GM23248 (cell line): ENCODE measurements at regions not wholly inside any gene's neighbourhood (a gene's known extent, or its start where the extent isn't known, plus 50 kb on each side); places are given as distances from the start of the nearest gene placed in this dataset.

Experiments
- DNase-seq: peaks from one replicate; pipeline ENCODE4 v3.0.0-alpha.2; 2015
- H2AFZ ChIP-seq: fragments of 200-600 bp; sonication (generic); 2 replicates; pipeline ENCODE4 v1.6.1; 2016; ENCODE audit warnings: antibody characterized with exemption
- H3F3A ChIP-seq: fragments of 200-600 bp; sonication (generic); 2 replicates; pipeline ENCODE4 v1.6.1; 2016; ENCODE audit warnings: mild to moderate bottlenecking, antibody characterized with exemption, mixed run types; ENCODE audit not compliant: insufficient read depth
- H3K27ac ChIP-seq: fragments of 200-600 bp; sonication (generic); 2 replicates; pipeline ENCODE4 v1.5.1; 2016; ENCODE audit warnings: mild to moderate bottlenecking
- H3K27me3 ChIP-seq: fragments of 200-600 bp; sonication (generic); replicated peaks from 2 replicates; pipeline ENCODE4 v1.6.1; 2016; ENCODE audit warnings: mild to moderate bottlenecking; ENCODE audit not compliant: insufficient read depth
- H3K36me3 ChIP-seq: fragments of 200-600 bp; sonication (generic); 2 replicates; pipeline ENCODE4 v1.6.1; 2016; ENCODE audit warnings: low read depth, mild to moderate bottlenecking
- H3K4me1 ChIP-seq: fragments of 200-600 bp; sonication (generic); 2 replicates; pipeline ENCODE4 v1.6.1; 2016; ENCODE audit warnings: mild to moderate bottlenecking; ENCODE audit not compliant: insufficient read depth
- H3K4me2 ChIP-seq: fragments of 200-600 bp; sonication (generic); one replicate; pipeline ENCODE4 v1.6.1; 2016; ENCODE audit warnings: mild to moderate bottlenecking; ENCODE audit not compliant: unreplicated experiment
- H3K4me3 ChIP-seq: fragments of 200-600 bp; sonication (generic); 2 replicates; pipeline ENCODE4 v1.5.1; 2016; ENCODE audit warnings: mild to moderate bottlenecking
- H3K79me2 ChIP-seq: fragments of 200-600 bp; sonication (generic); 2 replicates; pipeline ENCODE4 v1.6.1; 2016; ENCODE audit warnings: mild to moderate bottlenecking; ENCODE audit not compliant: insufficient read depth
- H3K9ac ChIP-seq: fragments of 200-600 bp; sonication (generic); 2 replicates; pipeline ENCODE4 v1.6.1; 2016; ENCODE audit warnings: mild to moderate bottlenecking
- H3K9me2 ChIP-seq: fragments of 200-600 bp; sonication (generic); 2 replicates; pipeline ENCODE4 v1.6.1; 2016; ENCODE audit warnings: mixed run types, mild to moderate bottlenecking, moderate library complexity; ENCODE audit not compliant: insufficient read depth
- H3K9me3 ChIP-seq: fragments of 200-600 bp; sonication (generic); one replicate; pipeline ENCODE4 v1.6.1; 2017; ENCODE audit warnings: low read depth
- H4K20me1 ChIP-seq: fragments of 200-600 bp; sonication (generic); 2 replicates; pipeline ENCODE4 v1.6.0; 2016; ENCODE audit not compliant: insufficient read depth
- EZH2 ChIP-seq: fragments of 200-600 bp; sonication (generic); IDR thresholded peaks from 2 replicates; pipeline ENCODE4 v1.6.1; 2018; ENCODE audit warnings: antibody characterized with exemption, mild to moderate bottlenecking; ENCODE audit not compliant: insufficient read depth, poor library complexity, severe bottlenecking
- EZH2phosphoT487 ChIP-seq: fragments of 200-600 bp; sonication (generic); IDR thresholded peaks from 2 replicates; pipeline ENCODE4 v1.6.1; 2018; ENCODE audit warnings: antibody characterized with exemption, moderate library complexity, mild to moderate bottlenecking, low read depth; ENCODE audit not compliant: insufficient read depth
- WGBS, 2 experiments: methylation state at CpG; one replicate each; pipeline ENCODE4 v1.1.6; 2015 to 2017; ENCODE audit warnings: low lambda C conversion rate in 2 of 2, low coverage in 1 of 2; ENCODE audit errors: missing lambda C conversion rate in 2 of 2; 5-methylcytosine and 5-hydroxymethylcytosine counted together
- in situ Hi-C: fragments of 300-500 bp; cut with MboI; formaldehyde crosslinking; loops from 2 replicates; pipeline ENCODE4 v1.15.0; 2020

GRCh38 chr17:72262766-72263165, 141.9 kb downstream of the SOX9 start:
- Histone ChIP-seq H2AFZ (no peak overlapping the region), H3K36me3 (no peaks in the 10 kb centered on the region), H3F3A (no peaks in the 10 kb centered on the region), H3K9me2 (no peaks in the 10 kb centered on the region), H3K4me1 (no peaks in the 10 kb centered on the region), H3K27me3 (peaks cover 10% of the 10 kb centered on the region; the same call in 1 of the 2 replicates), H3K27ac (no peak overlapping the region), H3K9me3 (no peaks in the 10 kb centered on the region), H4K20me1 (no peaks in the 10 kb centered on the region), H3K79me2 (no peaks in the 10 kb centered on the region), H3K9ac (no peak overlapping the region), H3K4me3 (no peak overlapping the region), H3K4me2 (no peak overlapping the region)
- DNase-seq: no peak
- in situ Hi-C loops: no loop called here
- TF ChIP-seq EZH2: no peak
- TF ChIP-seq EZH2phosphoT487: no peak

DNA sequence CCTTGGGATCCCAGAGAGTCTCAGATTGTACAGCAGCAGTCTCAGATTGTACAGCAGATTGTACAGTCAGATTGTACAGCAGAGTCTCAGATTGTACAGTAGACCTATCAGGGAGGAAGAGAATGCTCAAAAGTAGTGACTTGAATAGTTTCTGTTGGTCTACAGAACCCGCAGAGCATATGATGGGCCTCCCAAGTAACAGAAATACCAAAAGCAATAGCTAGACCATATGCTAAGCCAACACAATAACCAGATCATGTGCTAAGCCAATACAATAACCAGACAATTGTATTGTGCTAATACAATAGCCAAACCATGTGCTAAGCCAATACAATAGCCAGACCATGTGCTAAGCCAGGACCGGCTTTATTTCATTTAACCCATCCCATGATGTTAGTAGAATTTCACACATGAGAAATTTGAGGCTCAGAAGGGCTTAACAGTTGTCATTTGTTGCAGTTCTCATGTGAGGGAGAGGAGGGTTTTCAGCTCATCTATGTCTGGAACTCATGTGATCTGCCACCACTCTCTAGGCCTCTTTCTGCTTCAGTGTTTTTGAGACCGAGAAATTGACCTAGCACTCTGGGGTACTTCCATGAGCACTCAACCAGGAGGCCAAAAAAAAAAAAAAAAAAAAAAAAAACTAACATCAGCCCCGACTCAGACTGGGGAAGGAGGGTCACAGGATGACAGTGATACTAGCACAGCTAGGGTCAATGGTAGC, 144.0 kb downstream of the SOX9 start:
- Histone ChIP-seq H3K27ac (no peak overlapping the region), H3K79me2 (no peaks in the 10 kb centered on the region), H2AFZ (no peak overlapping the region), H3K9me3 (no peaks in the 10 kb centered on the region), H3F3A (no peaks in the 10 kb centered on the region), H3K9me2 (no peaks in the 10 kb centered on the region), H3K4me1 (no peaks in the 10 kb centered on the region), H3K36me3 (no peaks in the 10 kb centered on the region), H3K4me3 (no peak overlapping the region), H3K4me2 (no peak overlapping the region), H3K27me3 (peaks cover 10% of the 10 kb centered on the region; the same call in 1 of the 2 replicates), H4K20me1 (no peaks in the 10 kb centered on the region), H3K9ac (no peak overlapping the region)
- in situ Hi-C loops: no loop called here
- no peak for DNase-seq
- 37 to 50% methylated on average over 4 of the region's 4 CpGs for WGBS, 2 experiments
- TF ChIP-seq EZH2phosphoT487 (no peak), EZH2 (no peak)

DNA sequence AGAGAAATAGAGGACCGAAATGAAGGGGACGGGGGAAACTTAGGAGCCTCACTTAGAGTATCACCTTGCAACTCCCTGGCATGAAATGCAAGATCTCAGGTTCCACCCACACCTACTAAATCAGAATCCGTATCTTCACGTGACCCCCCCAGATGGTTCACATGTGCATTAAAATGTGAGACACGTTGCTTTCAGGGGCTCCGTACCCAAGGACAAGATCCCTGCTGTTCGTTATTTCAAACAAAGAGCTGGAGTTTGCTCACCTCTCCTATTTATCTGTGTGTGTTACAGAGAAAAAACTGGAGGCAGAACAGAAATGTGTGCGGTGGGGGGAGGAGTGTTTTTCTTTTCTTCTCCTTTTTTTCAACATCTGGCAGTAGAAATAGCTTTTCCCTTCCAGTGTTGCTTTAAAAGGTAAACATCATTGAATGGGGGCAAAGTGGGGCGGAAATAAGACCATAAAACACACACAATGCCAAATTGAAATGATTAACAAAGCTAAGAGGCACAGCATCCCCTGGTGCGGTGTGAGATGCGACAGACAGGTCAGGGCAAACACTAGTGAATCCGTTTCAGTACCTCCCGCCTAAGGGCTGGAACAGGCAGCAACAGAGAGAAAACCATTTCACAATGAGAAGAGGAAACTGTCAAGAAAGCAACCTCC, 145.4 kb downstream of the SOX9 start:
- in situ Hi-C loops: no loop called here
- Histone ChIP-seq H4K20me1 (no peaks in the 10 kb centered on the region), H3K4me3 (no peak overlapping the region), H3K27ac (no peak overlapping the region), H3K4me1 (peaks cover 7% of the 10 kb centered on the region), H3K9ac (no peak overlapping the region), H3K9me2 (no peaks in the 10 kb centered on the region), H3K9me3 (no peaks in the 10 kb centered on the region), H3K4me2 (no peak overlapping the region), H3K79me2 (no peaks in the 10 kb centered on the region), H3F3A (peaks cover 4% of the 10 kb centered on the region; the same call in 1 of the 2 replicates), H3K27me3 (peaks cover 10% of the 10 kb centered on the region; the same call in 1 of the 2 replicates), H3K36me3 (no peaks in the 10 kb centered on the region), H2AFZ (no peak overlapping the region)
- TF ChIP-seq EZH2phosphoT487: no peak
- no peak for TF ChIP-seq EZH2
- 62 to 69% methylated on average over 13 of the region's 13 CpGs for WGBS, 2 experiments
- no peak for DNase-seq

- Histone ChIP-seq H3K27ac (no peak overlapping the region), H3K9ac (no peak overlapping the region), H3K4me3 (no peak overlapping the region), H3K4me1 (peaks cover 7% of the 10 kb centered on the region), H3K4me2 (no peak overlapping the region), H3F3A (peaks cover 4% of the 10 kb centered on the region; the same call in 1 of the 2 replicates), H3K36me3 (no peaks in the 10 kb centered on the region), H3K79me2 (no peaks in the 10 kb centered on the region), H4K20me1 (no peaks in the 10 kb centered on the region), H3K27me3 (peaks cover 10% of the 10 kb centered on the region; the same call in 1 of the 2 replicates), H3K9me2 (no peaks in the 10 kb centered on the region), H3K9me3 (no peaks in the 10 kb centered on the region), H2AFZ (no peak overlapping the region)
- DNase-seq: no peak
- no peak for TF ChIP-seq EZH2phosphoT487
- no peak for TF ChIP-seq EZH2
- WGBS, 2 experiments: 12 to 28% methylated on average over 1 of the region's 1 CpG
- in situ Hi-C loops: no loop called here
These were observed 146.8 kb downstream of the SOX9 start for GRCh38 chr17:72267601-72268000.
